ENCODE measurements at regions not wholly inside any gene's neighbourhood (a gene's known extent, or its start where the extent isn't known, plus 50 kb on each side); places are given as distances from the start of the nearest gene placed in this dataset.
"Not testable (repeated sequence)": the region's sequence is repeated elsewhere in the genome, so short reads cannot be mapped to it uniquely, and the experiment has no call there.

DNA sequence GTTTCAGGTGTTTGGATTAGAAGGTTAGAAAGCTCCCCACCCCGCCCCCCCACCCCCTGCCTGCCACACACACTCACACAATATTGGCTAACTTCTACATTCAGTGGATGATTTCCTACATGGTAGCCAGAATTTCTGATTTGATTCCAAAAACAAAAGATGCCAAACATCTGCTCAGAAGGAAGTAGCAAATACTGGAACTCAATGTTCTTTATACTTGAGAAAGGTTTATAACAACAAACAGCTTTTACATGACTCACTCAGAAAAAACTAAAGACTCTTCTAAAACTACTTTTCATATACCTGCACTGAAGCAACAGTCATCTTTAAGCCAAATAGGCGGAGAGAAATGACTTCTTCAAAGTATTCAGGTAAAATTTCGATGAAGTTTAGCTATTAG lies 750.5 kb upstream of the POU3F4 start:
- Mint-ChIP-seq H3K27me3 (no peaks in the 10 kb centered on the region), H3K4me1 (ENCODE audit: unreplicated experiment) (no peaks in the 10 kb centered on the region), H3K27ac (no peak overlapping the region), H3K36me3 (no peaks in the 10 kb centered on the region), H3K9me3 (no peaks in the 10 kb centered on the region), H3K4me3 (no peak overlapping the region)
- TF ChIP-seq, protein P1, sequence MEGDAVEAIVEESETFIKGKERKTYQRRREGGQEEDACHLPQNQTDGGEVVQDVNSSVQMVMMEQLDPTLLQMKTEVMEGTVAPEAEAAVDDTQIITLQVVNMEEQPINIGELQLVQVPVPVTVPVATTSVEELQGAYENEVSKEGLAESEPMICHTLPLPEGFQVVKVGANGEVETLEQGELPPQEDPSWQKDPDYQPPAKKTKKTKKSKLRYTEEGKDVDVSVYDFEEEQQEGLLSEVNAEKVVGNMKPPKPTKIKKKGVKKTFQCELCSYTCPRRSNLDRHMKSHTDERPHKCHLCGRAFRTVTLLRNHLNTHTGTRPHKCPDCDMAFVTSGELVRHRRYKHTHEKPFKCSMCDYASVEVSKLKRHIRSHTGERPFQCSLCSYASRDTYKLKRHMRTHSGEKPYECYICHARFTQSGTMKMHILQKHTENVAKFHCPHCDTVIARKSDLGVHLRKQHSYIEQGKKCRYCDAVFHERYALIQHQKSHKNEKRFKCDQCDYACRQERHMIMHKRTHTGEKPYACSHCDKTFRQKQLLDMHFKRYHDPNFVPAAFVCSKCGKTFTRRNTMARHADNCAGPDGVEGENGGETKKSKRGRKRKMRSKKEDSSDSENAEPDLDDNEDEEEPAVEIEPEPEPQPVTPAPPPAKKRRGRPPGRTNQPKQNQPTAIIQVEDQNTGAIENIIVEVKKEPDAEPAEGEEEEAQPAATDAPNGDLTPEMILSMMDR (conservative IDR thresholded peaks at IDR 0.05) = no peak
- DNase-seq (ENCODE audit: extremely low spot score, unreplicated experiment) = no peak

GRCh38 chrX:82764521-82764920 lies 743.6 kb upstream of the POU3F4 start:
- TF ChIP-seq, protein P1 (conservative IDR thresholded peaks at IDR 0.05) = no peak
- Mint-ChIP-seq H3K27me3 (no peaks in the 10 kb centered on the region), H3K4me3 (no peak overlapping the region), H3K36me3 (no peaks in the 10 kb centered on the region), H3K9me3 (peaks cover 4% of the 10 kb centered on the region), H3K27ac (no peak overlapping the region), H3K4me1 (ENCODE audit: unreplicated experiment) (no peaks in the 10 kb centered on the region)
- DNase-seq (ENCODE audit: extremely low spot score, unreplicated experiment) = no peak

DNA sequence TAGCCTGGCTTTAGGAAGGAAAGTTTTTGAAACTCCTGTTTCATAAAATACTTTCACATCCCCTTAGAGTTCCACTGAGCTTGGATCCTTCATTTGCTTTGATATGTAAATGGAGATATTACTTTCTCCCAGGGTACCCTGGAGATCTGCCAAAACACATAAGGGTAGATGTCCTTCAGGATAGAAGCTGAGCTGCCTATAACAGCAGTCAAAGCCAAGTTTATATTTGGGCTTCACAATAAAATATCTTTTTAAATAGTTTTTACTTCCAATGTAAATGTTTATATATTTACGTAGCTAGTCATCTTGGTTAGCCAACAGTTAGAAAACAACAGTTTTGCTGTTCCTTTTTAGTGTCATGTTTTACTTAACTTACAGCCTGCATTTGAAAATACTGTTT lies 742.3 kb upstream of the POU3F4 start:
- H3K27ac Mint-ChIP-seq = no peak overlapping the region
- TF ChIP-seq, protein P1 (conservative IDR thresholded peaks at IDR 0.05) = no peak
- no peaks in the 10 kb centered on the region for H3K36me3 Mint-ChIP-seq
- H3K4me3 Mint-ChIP-seq = no peak overlapping the region
- no peaks in the 10 kb centered on the region for H3K4me1 Mint-ChIP-seq (ENCODE audit: unreplicated experiment)
- H3K27me3 Mint-ChIP-seq = no peaks in the 10 kb centered on the region
- no peak for DNase-seq (ENCODE audit: extremely low spot score, unreplicated experiment)
- H3K9me3 Mint-ChIP-seq = peaks cover 4% of the 10 kb centered on the region

GRCh38 chrX:82775426-82775825 lies 732.7 kb upstream of the POU3F4 start:
- H3K27me3 Mint-ChIP-seq = no peaks in the 10 kb centered on the region
- H3K36me3 Mint-ChIP-seq = no peaks in the 10 kb centered on the region
- no peak overlapping the region for H3K4me3 Mint-ChIP-seq
- TF ChIP-seq, protein P1 (conservative IDR thresholded peaks at IDR 0.05) = no peak
- H3K9me3 Mint-ChIP-seq = no peaks in the 10 kb centered on the region
- no peak for DNase-seq (ENCODE audit: extremely low spot score, unreplicated experiment)
- no peak overlapping the region for H3K27ac Mint-ChIP-seq
- no peaks in the 10 kb centered on the region for H3K4me1 Mint-ChIP-seq (ENCODE audit: unreplicated experiment)

GRCh38 chrX:82782014-82782413 lies 726.1 kb upstream of the POU3F4 start:
- H3K4me1 Mint-ChIP-seq (ENCODE audit: unreplicated experiment) = no peaks in the 10 kb centered on the region
- H3K9me3 Mint-ChIP-seq = no peaks in the 10 kb centered on the region
- H3K36me3 Mint-ChIP-seq = no peaks in the 10 kb centered on the region
- H3K27me3 Mint-ChIP-seq = no peaks in the 10 kb centered on the region
- H3K27ac Mint-ChIP-seq = no peak overlapping the region
- no peak overlapping the region for H3K4me3 Mint-ChIP-seq
- TF ChIP-seq, protein P1 (conservative IDR thresholded peaks at IDR 0.05) = no peak
- no peak for DNase-seq (ENCODE audit: extremely low spot score, unreplicated experiment)

GRCh38 chrX:82812902-82813301 lies 695.2 kb upstream of the POU3F4 start:
- DNase-seq (ENCODE audit: extremely low spot score, unreplicated experiment); H3K4me3 Mint-ChIP-seq; H3K9me3 Mint-ChIP-seq; H3K36me3 Mint-ChIP-seq; H3K27ac Mint-ChIP-seq; H3K4me1 Mint-ChIP-seq (ENCODE audit: unreplicated experiment); H3K27me3 Mint-ChIP-seq: not testable (repeated sequence)
